HG03135 (cell line): ENCODE measurements at regions not wholly inside any gene's neighbourhood (a gene's known extent, or its start where the extent isn't known, plus 50 kb on each side); places are given as distances from the start of the nearest gene placed in this dataset.

Experiments used
- ATAC-seq: cut with Tn5 transposase; IDR thresholded peaks from one replicate; pipeline ENCODE4 v1.9.1; 2021; ENCODE audit warnings: mild to moderate bottlenecking, moderate library complexity; ENCODE audit not compliant: unreplicated experiment

GRCh38 chr9:1732670-1733069, 282.5 kb upstream of the SMARCA2 start:
- ATAC-seq, result no peak

- no peak for ATAC-seq
These were observed 276.5 kb upstream of the SMARCA2 start for GRCh38 chr9:1738511-1739100.

- no peak for ATAC-seq
These were observed 271.8 kb upstream of the SMARCA2 start for GRCh38 chr9:1743121-1743960.

- ATAC-seq, result no peak
These were observed 269.2 kb upstream of the SMARCA2 start for GRCh38 chr9:1745980-1746379.

GRCh38 chr9:1747417-1747967, 267.7 kb upstream of the SMARCA2 start:
- no peak for ATAC-seq

- no peak for ATAC-seq
These were observed 266.7 kb upstream of the SMARCA2 start for GRCh38 chr9:1748407-1748806.

GRCh38 chr9:1757186-1757585, 258.0 kb upstream of the SMARCA2 start:
- ATAC-seq, result no peak

- ATAC-seq, result no peak
These were observed 256.1 kb upstream of the SMARCA2 start for GRCh38 chr9:1759009-1759408.

GRCh38 chr9:1759771-1760300, 255.3 kb upstream of the SMARCA2 start:
- no peak for ATAC-seq

- ATAC-seq, result no peak
These were observed 253.3 kb upstream of the SMARCA2 start for GRCh38 chr9:1761807-1762206.

GRCh38 chr9:1766042-1766441, 249.1 kb upstream of the SMARCA2 start:
- ATAC-seq, result no peak

- ATAC-seq, result no peak
These were observed 246.6 kb upstream of the SMARCA2 start for GRCh38 chr9:1768561-1768960.

- ATAC-seq, result no peak
These were observed 243.9 kb upstream of the SMARCA2 start for GRCh38 chr9:1771094-1771789.

- no peak for ATAC-seq
These were observed 239.9 kb upstream of the SMARCA2 start for GRCh38 chr9:1775230-1775629.

GRCh38 chr9:1776668-1777067, 238.5 kb upstream of the SMARCA2 start:
- ATAC-seq, result no peak

- ATAC-seq, result no peak
These were observed 224.0 kb upstream of the SMARCA2 start for GRCh38 chr9:1791191-1791590.

- no peak for ATAC-seq
These were observed 220.4 kb upstream of the SMARCA2 start for GRCh38 chr9:1794547-1795270.

- no peak for ATAC-seq
These were observed 210.8 kb upstream of the SMARCA2 start for GRCh38 chr9:1804128-1804865.

GRCh38 chr9:1829719-1830118, 185.4 kb upstream of the SMARCA2 start:
- ATAC-seq, result no peak

- ATAC-seq, result no peak
These were observed 182.2 kb upstream of the SMARCA2 start for GRCh38 chr9:1832960-1833359.
